Prostate gland (tissue), 2 donors: ENCODE measurements at regions not wholly inside any gene's neighbourhood (a gene's known extent, or its start where the extent isn't known, plus 50 kb on each side); places are given as distances from the start of the nearest gene placed in this dataset.

ENCODE experiments used
- DNase-seq: peaks from one replicate; pipeline ENCODE4 v3.0.0-alpha.2; 2019; ENCODE audit warnings: low spot score
- H3K27ac ChIP-seq, 2 donors: fragments of 200-600 bp; sonication (generic); 2 replicates each; pipeline ENCODE4 v1.5.1; 2017 to 2019
- H3K27me3 ChIP-seq: fragments of 200-600 bp; sonication (generic); replicated peaks from 2 replicates; pipeline ENCODE4 v1.5.1; 2019; ENCODE audit not compliant: insufficient read depth
- H3K36me3 ChIP-seq, 2 donors: fragments of 200-600 bp; sonication (generic); 1 replicate in 1 of 2; 2 replicates in 1 of 2; pipeline versions ENCODE4 v1.5.1 to v1.8.1; 2017 to 2019
- H3K4me1 ChIP-seq: fragments of 200-600 bp; sonication (generic); replicated peaks from 2 replicates; pipeline ENCODE4 v1.5.1; 2019
- H3K4me3 ChIP-seq, 2 donors: fragments of 200-600 bp; sonication (generic); 2 replicates each; pipeline ENCODE4 v1.5.1; 2017 to 2019
- H3K9me3 ChIP-seq: fragments of 200-600 bp; sonication (generic); 2 replicates; pipeline ENCODE4 v1.5.1; 2017
- CTCF ChIP-seq, 4 experiments: fragments of 200-600 bp in 2 of 4; fragments of 450-650 bp in 2 of 4; sonication (generic) in 2 of 4; IDR thresholded peaks; 1 replicate in 3 of 4; 2 replicates in 1 of 4; pipeline ENCODE4 v1.5.1; 2016 to 2019; ENCODE audit warnings: antibody characterized with exemption in 4 of 4, mild to moderate bottlenecking in 2 of 4, moderate library complexity in 2 of 4
- POLR2A ChIP-seq: fragments of 450-650 bp; IDR thresholded peaks from one replicate; pipeline ENCODE4 v1.6.1; 2016; ENCODE audit warnings: antibody characterized with exemption, mild to moderate bottlenecking
- POLR2AphosphoS5 ChIP-seq: sonication (generic); formaldehyde crosslinking; IDR thresholded peaks from one replicate; pipeline ENCODE4 v1.6.1; 2017; ENCODE audit warnings: antibody characterized with exemption
- WGBS: methylation state at CpG from one replicate; pipeline ENCODE4 v1.1.5; 2018; 5-methylcytosine and 5-hydroxymethylcytosine counted together
- intact Hi-C: fragments of 100-400 bp; cut with DNase I; formaldehyde crosslinking; loops from one replicate; pipeline ENCODE4 v1.14.2; 2022

- H3K4me3 ChIP-seq = no peak overlapping the region
- TF ChIP-seq POLR2A (no peak), CTCF (IDR thresholded peaks at IDR 0.05) (no peak), POLR2AphosphoS5 (no peak)
- no peaks in the 10 kb centered on the region for H3K4me1 ChIP-seq
- no peaks in the 10 kb centered on the region for H3K27me3 ChIP-seq
- H3K27ac ChIP-seq = no peak overlapping the region
- intact Hi-C loops = no loop called here
- WGBS = 71% methylated on average over 3 of the region's 3 CpGs
- no peaks in the 10 kb centered on the region for H3K36me3 ChIP-seq
- no peak for DNase-seq
- H3K9me3 ChIP-seq = no peaks in the 10 kb centered on the region
Observed at GRCh38 chr2:59936048-59936447, 617.4 kb downstream of the BCL11A start.

- intact Hi-C loops = no loop called here
- TF ChIP-seq CTCF (IDR thresholded peaks at IDR 0.05) (no peak), POLR2AphosphoS5 (no peak), POLR2A (no peak)
- no peak overlapping the region for H3K27ac ChIP-seq
- no peak for DNase-seq
- no peaks in the 10 kb centered on the region for H3K4me1 ChIP-seq
- H3K27me3 ChIP-seq = no peaks in the 10 kb centered on the region
- 74% methylated on average over 2 of the region's 2 CpGs for WGBS
- no peaks in the 10 kb centered on the region for H3K36me3 ChIP-seq
- no peaks in the 10 kb centered on the region for H3K9me3 ChIP-seq
- H3K4me3 ChIP-seq = no peak overlapping the region
Observed at GRCh38 chr2:59935005-59935404, 618.4 kb downstream of the BCL11A start.

- DNase-seq = no peak
- intact Hi-C loops = no loop called here
- TF ChIP-seq CTCF (IDR thresholded peaks at IDR 0.05) (no peak), POLR2AphosphoS5 (no peak), POLR2A (no peak)
- Histone ChIP-seq H3K9me3 (no peaks in the 10 kb centered on the region), H3K4me1 (no peaks in the 10 kb centered on the region), H3K27ac (no peak overlapping the region), H3K27me3 (no peaks in the 10 kb centered on the region), H3K4me3 (no peak overlapping the region), H3K36me3 (no peaks in the 10 kb centered on the region)
- WGBS = 82% methylated on average over 3 of the region's 3 CpGs
Observed at GRCh38 chr2:59933948-59934347, 619.5 kb downstream of the BCL11A start.

GRCh38 chr2:59932341-59932740 lies 621.1 kb downstream of the BCL11A start:
- TF ChIP-seq POLR2AphosphoS5 (no peak), POLR2A (no peak), CTCF (IDR thresholded peaks at IDR 0.05) (no peak)
- no peak overlapping the region for H3K27ac ChIP-seq
- 90% methylated on average over 5 of the region's 5 CpGs for WGBS
- no peaks in the 10 kb centered on the region for H3K27me3 ChIP-seq
- intact Hi-C loops = no loop called here
- no peaks in the 10 kb centered on the region for H3K36me3 ChIP-seq
- no peak overlapping the region for H3K4me3 ChIP-seq
- no peaks in the 10 kb centered on the region for H3K9me3 ChIP-seq
- no peaks in the 10 kb centered on the region for H3K4me1 ChIP-seq
- no peak for DNase-seq

GRCh38 chr2:59930430-59930829 lies 623.0 kb downstream of the BCL11A start:
- 66% methylated on average over 4 of the region's 4 CpGs for WGBS
- no peaks in the 10 kb centered on the region for H3K9me3 ChIP-seq
- H3K36me3 ChIP-seq = no peaks in the 10 kb centered on the region
- intact Hi-C loops = no loop called here
- no peak for TF ChIP-seq CTCF (IDR thresholded peaks at IDR 0.05)
- TF ChIP-seq POLR2A = no peak
- TF ChIP-seq POLR2AphosphoS5 = no peak
- DNase-seq = no peak
- H3K27me3 ChIP-seq = no peaks in the 10 kb centered on the region
- H3K27ac ChIP-seq = no peak overlapping the region
- no peak overlapping the region for H3K4me3 ChIP-seq
- H3K4me1 ChIP-seq = no peaks in the 10 kb centered on the region
